ENCODE measurements at regions not wholly inside any gene's neighbourhood (a gene's known extent, or its start where the extent isn't known, plus 50 kb on each side); places are given as distances from the start of the nearest gene placed in this dataset.

DNA sequence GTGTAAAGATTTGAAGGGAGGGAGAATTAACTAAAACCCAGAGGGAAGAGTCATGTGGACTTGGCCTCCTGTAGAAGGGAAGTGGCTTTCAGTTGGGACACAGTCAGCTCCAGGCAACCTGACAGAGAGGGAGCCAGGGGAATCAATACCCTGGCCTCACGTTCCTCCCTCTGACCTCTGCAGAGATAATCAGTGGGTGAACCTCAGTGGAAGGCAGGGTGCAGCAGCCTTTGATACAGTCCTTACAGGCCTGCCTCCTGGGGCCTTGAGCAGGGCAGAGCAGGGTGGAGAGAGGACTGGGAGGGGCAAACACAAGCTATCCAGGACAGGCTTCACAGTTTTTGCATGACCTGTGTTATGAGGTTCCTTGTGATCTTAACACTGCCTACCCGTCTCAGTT, 61.9 kb upstream of the GPBP1 start:
- H3K79me2 ChIP-seq (ENCODE audit: control insufficient read depth, insufficient read depth, low read length) = no peaks in the 10 kb centered on the region
- H3K36me3 ChIP-seq (ENCODE audit: control insufficient read depth in 2 of 2, extremely low read depth in 1 of 2, insufficient read depth in 2 of 2, low read length in 2 of 2) = no peaks in the 10 kb centered on the region
- DNase-seq (ENCODE audit: low read depth, low spot score) = no peak
- H3K4me2 ChIP-seq (ENCODE audit: control insufficient read depth, extremely low read depth, insufficient read depth, low read depth, low read length) = no peak overlapping the region
- H3K9me1 ChIP-seq (ENCODE audit: control insufficient read depth, extremely low read depth, insufficient read depth, low read length) = no peaks in the 10 kb centered on the region
- H3K9ac ChIP-seq (ENCODE audit: control insufficient read depth, extremely low read depth, insufficient read depth, low read length) = no peak overlapping the region
- no peak for FAIRE-seq
- H3K27ac ChIP-seq (ENCODE audit: control insufficient read depth, insufficient read depth, low read length) = no peak overlapping the region
- no peaks in the 10 kb centered on the region for H3K4me1 ChIP-seq (ENCODE audit: control insufficient read depth, extremely low read depth, insufficient read depth, low read length)
- no peak for TF ChIP-seq EZH2 (IDR thresholded peaks at IDR 0.05; ENCODE audit: low read length)
- TF ChIP-seq, protein P1, sequence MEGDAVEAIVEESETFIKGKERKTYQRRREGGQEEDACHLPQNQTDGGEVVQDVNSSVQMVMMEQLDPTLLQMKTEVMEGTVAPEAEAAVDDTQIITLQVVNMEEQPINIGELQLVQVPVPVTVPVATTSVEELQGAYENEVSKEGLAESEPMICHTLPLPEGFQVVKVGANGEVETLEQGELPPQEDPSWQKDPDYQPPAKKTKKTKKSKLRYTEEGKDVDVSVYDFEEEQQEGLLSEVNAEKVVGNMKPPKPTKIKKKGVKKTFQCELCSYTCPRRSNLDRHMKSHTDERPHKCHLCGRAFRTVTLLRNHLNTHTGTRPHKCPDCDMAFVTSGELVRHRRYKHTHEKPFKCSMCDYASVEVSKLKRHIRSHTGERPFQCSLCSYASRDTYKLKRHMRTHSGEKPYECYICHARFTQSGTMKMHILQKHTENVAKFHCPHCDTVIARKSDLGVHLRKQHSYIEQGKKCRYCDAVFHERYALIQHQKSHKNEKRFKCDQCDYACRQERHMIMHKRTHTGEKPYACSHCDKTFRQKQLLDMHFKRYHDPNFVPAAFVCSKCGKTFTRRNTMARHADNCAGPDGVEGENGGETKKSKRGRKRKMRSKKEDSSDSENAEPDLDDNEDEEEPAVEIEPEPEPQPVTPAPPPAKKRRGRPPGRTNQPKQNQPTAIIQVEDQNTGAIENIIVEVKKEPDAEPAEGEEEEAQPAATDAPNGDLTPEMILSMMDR (optimal IDR thresholded peaks at IDR 0.05 in 1 of 3, IDR thresholded peaks at IDR 0.05 in 1 of 3, conservative IDR thresholded peaks at IDR 0.05 in 1 of 3; ENCODE audit: extremely low read depth in 1 of 3, insufficient read depth in 2 of 3, low read length in 3 of 3) = no peak
- H4K20me1 ChIP-seq (ENCODE audit: control insufficient read depth, extremely low read depth, insufficient read depth, low read length) = no peaks in the 10 kb centered on the region
- no peaks in the 10 kb centered on the region for H3K9me3 ChIP-seq (ENCODE audit: control insufficient read depth, low read depth, low read length)
- no peak overlapping the region for H2AFZ ChIP-seq (ENCODE audit: control insufficient read depth, low read length)
- no peak overlapping the region for H3K4me3 ChIP-seq (ENCODE audit: control insufficient read depth in 2 of 3, extremely low read depth in 1 of 3, insufficient read depth in 2 of 3, low read depth in 1 of 3, low read length in 3 of 3)
- no peaks in the 10 kb centered on the region for H3K27me3 ChIP-seq (ENCODE audit: control insufficient read depth, extremely low read depth, insufficient read depth, low read length)
- dilution Hi-C loops (cut with MboI; ENCODE audit: extremely low pct_ligation_motif_present, low sequenced_read_pairs) = no loop called here

DNA sequence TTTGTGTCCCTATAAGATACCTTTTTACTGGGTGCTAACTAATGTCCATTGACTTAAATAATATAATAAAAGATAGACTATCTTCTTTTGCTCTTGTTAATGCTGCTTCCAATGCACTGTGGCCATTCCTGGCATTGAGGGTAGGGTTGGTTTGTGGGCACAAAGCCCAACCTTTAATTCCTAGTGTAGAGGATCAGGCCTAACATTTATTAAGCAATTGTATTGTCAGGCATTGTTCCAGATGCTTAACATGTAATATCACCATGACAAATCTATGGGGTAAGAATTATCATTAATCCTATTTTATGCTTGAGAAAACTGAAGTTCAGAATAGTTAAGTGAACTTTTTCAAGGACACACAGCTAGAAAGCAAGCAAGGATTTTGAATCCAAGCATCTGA, 60.4 kb upstream of the GPBP1 start:
- Histone ChIP-seq H4K20me1 (ENCODE audit: control insufficient read depth, extremely low read depth, insufficient read depth, low read length) (no peaks in the 10 kb centered on the region), H2AFZ (ENCODE audit: control insufficient read depth, low read length) (no peak overlapping the region), H3K9me1 (ENCODE audit: control insufficient read depth, extremely low read depth, insufficient read depth, low read length) (no peaks in the 10 kb centered on the region), H3K4me2 (ENCODE audit: control insufficient read depth, extremely low read depth, insufficient read depth, low read depth, low read length) (no peak overlapping the region), H3K27ac (ENCODE audit: control insufficient read depth, insufficient read depth, low read length) (no peak overlapping the region), H3K79me2 (ENCODE audit: control insufficient read depth, insufficient read depth, low read length) (no peaks in the 10 kb centered on the region), H3K9ac (ENCODE audit: control insufficient read depth, extremely low read depth, insufficient read depth, low read length) (no peak overlapping the region), H3K4me1 (ENCODE audit: control insufficient read depth, extremely low read depth, insufficient read depth, low read length) (no peaks in the 10 kb centered on the region), H3K9me3 (ENCODE audit: control insufficient read depth, low read depth, low read length) (no peaks in the 10 kb centered on the region), H3K27me3 (ENCODE audit: control insufficient read depth, extremely low read depth, insufficient read depth, low read length) (no peaks in the 10 kb centered on the region), H3K36me3 (ENCODE audit: control insufficient read depth in 2 of 2, extremely low read depth in 1 of 2, insufficient read depth in 2 of 2, low read length in 2 of 2) (no peaks in the 10 kb centered on the region), H3K4me3 (ENCODE audit: control insufficient read depth in 2 of 3, extremely low read depth in 1 of 3, insufficient read depth in 2 of 3, low read depth in 1 of 3, low read length in 3 of 3) (no peak overlapping the region)
- dilution Hi-C loops (cut with MboI; ENCODE audit: extremely low pct_ligation_motif_present, low sequenced_read_pairs) = no loop called here
- TF ChIP-seq EZH2 (IDR thresholded peaks at IDR 0.05; ENCODE audit: low read length) = no peak
- TF ChIP-seq, protein P1 (optimal IDR thresholded peaks at IDR 0.05 in 1 of 3, IDR thresholded peaks at IDR 0.05 in 1 of 3, conservative IDR thresholded peaks at IDR 0.05 in 1 of 3; ENCODE audit: extremely low read depth in 1 of 3, insufficient read depth in 2 of 3, low read length in 3 of 3) = no peak
- FAIRE-seq (no peak), DNase-seq (ENCODE audit: low read depth, low spot score) (no peak)
